Choroid plexus epithelial cell (primary cell): ENCODE measurements at regions not wholly inside any gene's neighbourhood (a gene's known extent, or its start where the extent isn't known, plus 50 kb on each side); places are given as distances from the start of the nearest gene placed in this dataset.
"Not testable (repeated sequence)": the region's sequence is repeated elsewhere in the genome, so short reads cannot be mapped to it uniquely, and the experiment has no call there.

Experiments used
- DNase-seq: peaks from one replicate; pipeline ENCODE4 v3.0.0-alpha.2; 2010; ENCODE audit warnings: low read depth
- H3K4me3 ChIP-seq: 2 replicates; pipeline ENCODE4 v1.5.1; 2011; ENCODE audit warnings: low read depth, mild to moderate bottlenecking, control low read depth, low read length, moderate library complexity
- TF ChIP-seq, protein P1 (sequence below): conservative IDR thresholded peaks from 2 replicates; pipeline ENCODE4 v1.5.1; 2011; ENCODE audit warnings: low read depth, mild to moderate bottlenecking, control low read depth, inconsistent platforms, low read length, moderate library complexity

DNA sequence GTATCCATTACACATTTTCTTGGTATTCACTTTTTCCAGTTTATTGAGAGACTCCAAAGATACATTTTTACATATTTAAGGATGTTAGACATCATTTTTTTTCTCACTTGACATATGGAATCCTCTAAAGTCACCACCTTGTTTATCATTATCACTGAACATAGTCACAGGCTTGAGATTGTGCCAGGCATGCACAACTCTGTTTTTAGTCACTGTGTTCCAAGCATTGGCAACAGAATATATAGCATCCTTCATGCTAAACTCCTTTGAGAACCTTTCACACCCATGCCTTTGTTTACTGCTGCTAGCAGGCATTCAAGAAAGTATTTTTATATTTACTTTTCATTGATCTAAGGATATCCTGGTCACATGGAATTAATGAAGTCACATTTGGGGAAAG is 668.6 kb upstream of the ARRDC3 start:
- no peak overlapping the region for H3K4me3 ChIP-seq
- no peak for DNase-seq
- TF ChIP-seq, protein P1, sequence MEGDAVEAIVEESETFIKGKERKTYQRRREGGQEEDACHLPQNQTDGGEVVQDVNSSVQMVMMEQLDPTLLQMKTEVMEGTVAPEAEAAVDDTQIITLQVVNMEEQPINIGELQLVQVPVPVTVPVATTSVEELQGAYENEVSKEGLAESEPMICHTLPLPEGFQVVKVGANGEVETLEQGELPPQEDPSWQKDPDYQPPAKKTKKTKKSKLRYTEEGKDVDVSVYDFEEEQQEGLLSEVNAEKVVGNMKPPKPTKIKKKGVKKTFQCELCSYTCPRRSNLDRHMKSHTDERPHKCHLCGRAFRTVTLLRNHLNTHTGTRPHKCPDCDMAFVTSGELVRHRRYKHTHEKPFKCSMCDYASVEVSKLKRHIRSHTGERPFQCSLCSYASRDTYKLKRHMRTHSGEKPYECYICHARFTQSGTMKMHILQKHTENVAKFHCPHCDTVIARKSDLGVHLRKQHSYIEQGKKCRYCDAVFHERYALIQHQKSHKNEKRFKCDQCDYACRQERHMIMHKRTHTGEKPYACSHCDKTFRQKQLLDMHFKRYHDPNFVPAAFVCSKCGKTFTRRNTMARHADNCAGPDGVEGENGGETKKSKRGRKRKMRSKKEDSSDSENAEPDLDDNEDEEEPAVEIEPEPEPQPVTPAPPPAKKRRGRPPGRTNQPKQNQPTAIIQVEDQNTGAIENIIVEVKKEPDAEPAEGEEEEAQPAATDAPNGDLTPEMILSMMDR = no peak

DNA sequence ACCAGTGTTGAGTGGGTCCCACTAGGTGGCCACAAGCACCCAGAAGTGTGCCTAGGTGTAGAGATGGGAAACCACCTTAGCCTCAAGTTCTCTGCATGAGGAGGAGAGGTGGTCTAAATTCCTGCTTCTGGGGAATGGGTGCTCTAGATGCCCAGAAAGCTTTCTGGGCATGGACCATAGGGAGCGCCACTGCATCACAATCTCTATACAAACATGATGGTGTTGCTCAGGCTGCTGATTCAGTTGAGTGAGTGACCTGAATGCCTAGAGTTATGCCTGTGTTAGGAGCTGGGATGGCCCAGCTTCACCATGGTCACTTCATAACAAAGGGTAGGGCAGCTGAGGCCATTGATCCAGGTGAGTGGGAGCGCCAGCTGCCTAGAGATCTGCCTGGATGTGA is 667.9 kb upstream of the ARRDC3 start:
- no peak overlapping the region for H3K4me3 ChIP-seq
- TF ChIP-seq, protein P1 = no peak
- no peak for DNase-seq

DNA sequence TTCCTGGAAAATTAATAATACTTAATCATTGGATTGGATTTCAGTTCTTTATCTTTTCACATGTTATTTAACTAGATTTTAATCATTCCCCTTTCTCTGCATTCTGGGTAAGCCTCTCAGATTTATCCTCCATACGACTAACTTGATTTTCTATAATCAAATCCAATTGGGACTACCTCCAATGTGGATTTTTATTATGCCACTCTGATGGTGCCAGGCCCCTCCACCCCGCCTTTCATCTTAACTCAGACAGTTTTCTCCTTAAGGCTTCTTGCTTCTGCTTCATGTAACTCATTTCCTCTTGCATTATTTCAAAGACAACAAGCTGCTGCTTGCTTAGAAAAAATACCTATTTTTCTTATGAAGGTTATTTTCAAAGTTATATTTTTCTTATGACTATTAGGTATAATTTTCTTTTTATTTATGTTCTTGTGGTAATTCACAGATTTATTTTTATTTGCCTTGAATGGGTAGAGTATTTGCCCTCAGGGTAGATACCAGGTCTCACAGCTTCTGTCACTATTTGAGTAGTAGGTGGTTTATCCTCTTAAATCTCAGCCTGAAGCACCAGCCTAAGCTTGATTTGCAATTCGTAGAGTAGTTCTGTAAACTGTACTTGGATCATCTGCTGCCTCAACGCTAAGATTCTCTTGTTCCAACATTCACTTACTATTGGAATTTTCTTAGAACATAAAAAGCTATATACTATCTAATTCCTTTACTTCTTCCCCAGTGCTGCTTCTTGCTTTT is 659.0 kb upstream of the ARRDC3 start:
- no peak overlapping the region for H3K4me3 ChIP-seq
- no peak for DNase-seq
- TF ChIP-seq, protein P1 = no peak

DNA sequence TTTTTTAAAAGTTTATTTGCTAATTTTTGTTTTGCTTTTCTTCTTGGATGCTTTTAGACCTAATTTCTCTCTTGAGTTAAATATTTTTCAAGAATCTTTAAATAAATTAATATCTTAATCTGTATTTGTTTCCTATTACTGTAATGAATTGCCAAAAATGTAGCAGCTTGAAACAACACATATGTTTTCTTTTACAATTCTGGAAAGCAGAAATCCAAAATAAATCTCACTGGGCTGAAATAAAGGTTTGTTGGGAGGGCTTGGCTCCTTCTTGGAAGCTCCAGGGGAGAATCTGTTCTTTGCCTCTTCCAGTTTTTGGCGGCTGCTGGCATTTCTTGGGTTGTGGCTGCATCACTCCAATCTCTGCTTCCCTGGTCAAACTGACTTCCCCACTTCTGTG is 658.1 kb upstream of the ARRDC3 start:
- TF ChIP-seq, protein P1 = no peak
- no peak overlapping the region for H3K4me3 ChIP-seq
- no peak for DNase-seq

DNA sequence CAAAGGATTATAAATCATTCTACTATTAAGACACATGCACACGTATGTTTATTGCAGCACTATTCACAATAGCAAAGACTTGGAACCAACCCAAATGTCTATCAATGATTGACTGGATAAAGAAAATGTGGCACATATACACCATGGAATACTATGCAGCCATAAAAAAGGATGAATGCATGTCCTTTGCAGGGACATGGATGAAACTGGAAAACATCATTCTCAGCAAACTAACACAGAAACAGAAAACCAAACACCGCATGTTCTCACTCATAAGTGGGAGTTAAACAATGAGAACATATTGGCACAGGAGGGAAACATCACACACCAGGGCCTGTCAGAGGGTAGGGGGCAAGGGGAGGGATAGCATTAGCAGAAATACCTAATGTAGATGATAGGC is 646.7 kb upstream of the ARRDC3 start:
- H3K4me3 ChIP-seq, DNase-seq: not testable (repeated sequence)

DNA sequence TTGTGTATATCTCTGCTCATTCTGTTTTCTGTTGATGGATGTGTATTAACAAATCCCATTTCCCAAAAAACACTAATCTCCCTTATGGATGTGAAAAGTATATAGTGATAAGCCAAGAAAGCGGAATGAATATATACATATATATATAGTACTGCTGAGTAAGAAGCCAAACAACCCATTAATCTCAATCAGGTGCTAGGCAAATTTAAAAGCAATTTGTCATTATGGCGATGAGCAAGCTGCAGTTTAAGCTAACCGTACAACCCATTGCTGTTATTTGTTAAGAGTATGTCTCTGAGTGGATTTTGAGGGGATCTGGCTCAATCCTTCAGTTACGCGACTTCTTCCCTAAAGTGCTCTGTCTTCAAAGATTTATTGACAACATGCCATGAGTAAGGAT is 640.4 kb upstream of the ARRDC3 start:
- no peak for DNase-seq
- TF ChIP-seq, protein P1 = no peak
- no peak overlapping the region for H3K4me3 ChIP-seq

DNA sequence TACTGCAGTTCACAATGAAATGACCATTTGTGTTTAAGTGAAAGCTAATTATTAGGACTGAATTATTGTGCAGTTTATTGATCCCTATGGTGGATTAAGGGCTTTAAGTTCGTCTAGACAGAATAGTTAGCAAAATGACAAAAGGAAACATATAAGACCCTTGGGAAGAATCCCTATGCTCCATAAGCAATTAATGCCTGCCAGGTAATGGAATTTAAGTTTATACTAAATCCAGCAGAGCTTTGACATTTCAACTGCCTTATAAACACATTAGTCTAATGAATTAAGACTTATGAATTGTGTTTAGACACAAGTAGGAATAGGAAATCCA is 640.0 kb upstream of the ARRDC3 start:
- H3K4me3 ChIP-seq = no peak overlapping the region
- TF ChIP-seq, protein P1 = no peak
- no peak for DNase-seq
